ENCODE measurements at regions not wholly inside any gene's neighbourhood (a gene's known extent, or its start where the extent isn't known, plus 50 kb on each side); places are given as distances from the start of the nearest gene placed in this dataset.
"Not testable (repeated sequence)": the region's sequence is repeated elsewhere in the genome, so short reads cannot be mapped to it uniquely, and the experiment has no call there.

GRCh38 chr3:140791368-140791767, 113.5 kb downstream of the TRIM42 start:
- Histone ChIP-seq H3K27ac (no peak overlapping the region), H2AFZ (ENCODE audit: low read depth) (no peak overlapping the region), H3K4me2 (no peak overlapping the region), H3K36me3 (ENCODE audit: insufficient read depth) (no peaks in the 10 kb centered on the region), H4K20me1 (ENCODE audit: insufficient read depth) (no peaks in the 10 kb centered on the region), H3K27me3 (ENCODE audit: insufficient read depth, low read depth) (no peaks in the 10 kb centered on the region), H3K79me2 (ENCODE audit: insufficient read depth, low read depth) (no peaks in the 10 kb centered on the region), H3K9ac (no peak overlapping the region), H3K4me1 (ENCODE audit: low read depth, poor library complexity, severe bottlenecking) (no peaks in the 10 kb centered on the region), H3K4me3 (IDR thresholded peaks at IDR 0.05; ENCODE audit: insufficient read depth, low read depth, low read length) (no peak overlapping the region)
- TF ChIP-seq CTCF (conservative IDR thresholded peaks at IDR 0.05; ENCODE audit: low read depth, low read length), result no peak

- Histone ChIP-seq H3K36me3 (ENCODE audit: insufficient read depth) (no peaks in the 10 kb centered on the region), H3K27ac (no peak overlapping the region), H3K79me2 (ENCODE audit: insufficient read depth, low read depth) (no peaks in the 10 kb centered on the region), H2AFZ (ENCODE audit: low read depth) (no peak overlapping the region), H3K27me3 (ENCODE audit: insufficient read depth, low read depth) (no peaks in the 10 kb centered on the region), H3K4me1 (ENCODE audit: low read depth, poor library complexity, severe bottlenecking) (no peaks in the 10 kb centered on the region), H3K4me2 (no peak overlapping the region), H3K9ac (no peak overlapping the region), H4K20me1 (ENCODE audit: insufficient read depth) (no peaks in the 10 kb centered on the region), H3K4me3 (IDR thresholded peaks at IDR 0.05; ENCODE audit: insufficient read depth, low read depth, low read length) (no peak overlapping the region)
- no peak for TF ChIP-seq CTCF (conservative IDR thresholded peaks at IDR 0.05; ENCODE audit: low read depth, low read length)
Measured at GRCh38 chr3:140794507-140794906, 116.6 kb downstream of the TRIM42 start.

- not testable (repeated sequence) for H3K4me1 ChIP-seq (ENCODE audit: low read depth, poor library complexity, severe bottlenecking); H3K27ac ChIP-seq; H3K4me2 ChIP-seq; H2AFZ ChIP-seq (ENCODE audit: low read depth); H4K20me1 ChIP-seq (ENCODE audit: insufficient read depth); H3K79me2 ChIP-seq (ENCODE audit: insufficient read depth, low read depth); H3K9ac ChIP-seq; H3K4me3 ChIP-seq (IDR thresholded peaks at IDR 0.05; ENCODE audit: insufficient read depth, low read depth, low read length); H3K27me3 ChIP-seq (ENCODE audit: insufficient read depth, low read depth); H3K36me3 ChIP-seq (ENCODE audit: insufficient read depth)
Measured at GRCh38 chr3:140802898-140803297, 125.0 kb downstream of the TRIM42 start.

- no peak for TF ChIP-seq CTCF (conservative IDR thresholded peaks at IDR 0.05; ENCODE audit: low read depth, low read length)
- Histone ChIP-seq H3K79me2 (ENCODE audit: insufficient read depth, low read depth) (no peaks in the 10 kb centered on the region), H2AFZ (ENCODE audit: low read depth) (no peak overlapping the region), H3K4me2 (no peak overlapping the region), H3K4me1 (ENCODE audit: low read depth, poor library complexity, severe bottlenecking) (no peaks in the 10 kb centered on the region), H3K36me3 (ENCODE audit: insufficient read depth) (no peaks in the 10 kb centered on the region), H3K27ac (no peak overlapping the region), H3K27me3 (ENCODE audit: insufficient read depth, low read depth) (no peaks in the 10 kb centered on the region), H4K20me1 (ENCODE audit: insufficient read depth) (no peaks in the 10 kb centered on the region), H3K9ac (no peak overlapping the region), H3K4me3 (IDR thresholded peaks at IDR 0.05; ENCODE audit: insufficient read depth, low read depth, low read length) (no peak overlapping the region)
Measured at GRCh38 chr3:140809316-140809715, 131.5 kb downstream of the TRIM42 start.

GRCh38 chr3:140816372-140817195, 125.1 kb upstream of the SLC25A36 start:
- no peak overlapping the region for H3K27ac ChIP-seq
- TF ChIP-seq CTCF (conservative IDR thresholded peaks at IDR 0.05; ENCODE audit: low read depth, low read length), result no peak
- H3K4me2 ChIP-seq, result no peak overlapping the region
- no peaks in the 10 kb centered on the region for H3K27me3 ChIP-seq (ENCODE audit: insufficient read depth, low read depth)
- H2AFZ ChIP-seq (ENCODE audit: low read depth), result no peak overlapping the region
- H3K79me2 ChIP-seq (ENCODE audit: insufficient read depth, low read depth), result no peaks in the 10 kb centered on the region
- no peak overlapping the region for H3K4me3 ChIP-seq (IDR thresholded peaks at IDR 0.05; ENCODE audit: insufficient read depth, low read depth, low read length)
- no peak overlapping the region for H3K9ac ChIP-seq
- H3K36me3 ChIP-seq (ENCODE audit: insufficient read depth), result no peaks in the 10 kb centered on the region
- H4K20me1 ChIP-seq (ENCODE audit: insufficient read depth), result no peaks in the 10 kb centered on the region
- H3K4me1 ChIP-seq (ENCODE audit: low read depth, poor library complexity, severe bottlenecking), result no peaks in the 10 kb centered on the region

Data from KMS-11 (cell line).